ENCODE measurements at regions not wholly inside any gene's neighbourhood (a gene's known extent, or its start where the extent isn't known, plus 50 kb on each side); places are given as distances from the start of the nearest gene placed in this dataset.

GRCh38 chr3:107907996-107908395, 182.8 kb downstream of the CD47 start:
- Histone ChIP-seq H4K20me1 (ENCODE audit: insufficient read depth, low read length) (no peaks in the 10 kb centered on the region), H3K36me3 (ENCODE audit: insufficient read depth, low read length) (no peaks in the 10 kb centered on the region), H2AFZ (ENCODE audit: low read length) (no peak overlapping the region), H3K9me3 (ENCODE audit: low read depth, low read length) (no peaks in the 10 kb centered on the region), H3K27ac (ENCODE audit: low read depth, low read length) (no peak overlapping the region), H3K27me3 (ENCODE audit: insufficient read depth, low read length) (peaks cover 26% of the 10 kb centered on the region), H3K4me2 (ENCODE audit: insufficient read depth, low read length) (no peak overlapping the region), H3K4me1 (ENCODE audit: insufficient read depth, low read length) (no peaks in the 10 kb centered on the region), H3K79me2 (ENCODE audit: insufficient read depth, low read length) (no peaks in the 10 kb centered on the region), H3K4me3 (ENCODE audit: insufficient read depth, low read length) (no peak overlapping the region)
- TF ChIP-seq, protein P1, sequence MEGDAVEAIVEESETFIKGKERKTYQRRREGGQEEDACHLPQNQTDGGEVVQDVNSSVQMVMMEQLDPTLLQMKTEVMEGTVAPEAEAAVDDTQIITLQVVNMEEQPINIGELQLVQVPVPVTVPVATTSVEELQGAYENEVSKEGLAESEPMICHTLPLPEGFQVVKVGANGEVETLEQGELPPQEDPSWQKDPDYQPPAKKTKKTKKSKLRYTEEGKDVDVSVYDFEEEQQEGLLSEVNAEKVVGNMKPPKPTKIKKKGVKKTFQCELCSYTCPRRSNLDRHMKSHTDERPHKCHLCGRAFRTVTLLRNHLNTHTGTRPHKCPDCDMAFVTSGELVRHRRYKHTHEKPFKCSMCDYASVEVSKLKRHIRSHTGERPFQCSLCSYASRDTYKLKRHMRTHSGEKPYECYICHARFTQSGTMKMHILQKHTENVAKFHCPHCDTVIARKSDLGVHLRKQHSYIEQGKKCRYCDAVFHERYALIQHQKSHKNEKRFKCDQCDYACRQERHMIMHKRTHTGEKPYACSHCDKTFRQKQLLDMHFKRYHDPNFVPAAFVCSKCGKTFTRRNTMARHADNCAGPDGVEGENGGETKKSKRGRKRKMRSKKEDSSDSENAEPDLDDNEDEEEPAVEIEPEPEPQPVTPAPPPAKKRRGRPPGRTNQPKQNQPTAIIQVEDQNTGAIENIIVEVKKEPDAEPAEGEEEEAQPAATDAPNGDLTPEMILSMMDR (IDR thresholded peaks at IDR 0.05; ENCODE audit: extremely low read depth, low read depth, low read length) = no peak
- no peak for DNase-seq (ENCODE audit: insufficient read length, low spot score, missing footprints)

DNA sequence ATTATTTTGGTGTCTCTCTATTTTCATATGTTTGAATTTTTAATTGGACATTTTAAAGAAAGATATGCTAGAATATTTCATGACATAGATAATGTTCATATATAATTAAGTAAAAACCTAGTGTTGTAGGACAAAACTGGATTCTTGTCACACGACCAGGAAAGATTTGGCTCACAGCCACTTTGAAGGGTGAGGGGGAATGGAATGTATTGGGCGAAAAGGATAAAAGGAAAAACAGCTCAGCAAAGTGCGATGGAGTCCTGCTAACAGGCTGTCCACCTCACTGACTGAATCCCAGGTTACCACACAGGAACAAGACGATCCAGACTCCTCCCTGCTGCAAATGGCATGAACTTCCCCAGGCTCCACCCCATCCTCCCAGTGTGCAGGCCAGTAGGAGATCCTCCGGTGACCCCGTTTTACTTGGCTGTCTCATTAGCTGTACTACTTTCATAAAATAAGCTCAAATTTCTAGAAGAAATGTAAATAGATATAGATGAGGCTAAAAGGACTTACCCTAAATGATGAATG, 186.2 kb downstream of the CD47 start:
- Histone ChIP-seq H3K9me3 (ENCODE audit: low read depth, low read length) (no peaks in the 10 kb centered on the region), H3K27me3 (ENCODE audit: insufficient read depth, low read length) (peaks cover 27% of the 10 kb centered on the region), H3K4me3 (ENCODE audit: insufficient read depth, low read length) (no peak overlapping the region), H3K36me3 (ENCODE audit: insufficient read depth, low read length) (no peaks in the 10 kb centered on the region), H3K27ac (ENCODE audit: low read depth, low read length) (no peak overlapping the region), H3K79me2 (ENCODE audit: insufficient read depth, low read length) (no peaks in the 10 kb centered on the region), H4K20me1 (ENCODE audit: insufficient read depth, low read length) (no peaks in the 10 kb centered on the region), H3K4me2 (ENCODE audit: insufficient read depth, low read length) (no peak overlapping the region), H2AFZ (ENCODE audit: low read length) (no peak overlapping the region), H3K4me1 (ENCODE audit: insufficient read depth, low read length) (peaks cover 4% of the 10 kb centered on the region)
- no peak for DNase-seq (ENCODE audit: insufficient read length, low spot score, missing footprints)
- TF ChIP-seq, protein P1 (IDR thresholded peaks at IDR 0.05; ENCODE audit: extremely low read depth, low read depth, low read length) = no peak

GRCh38 chr3:107899990-107900651, 190.7 kb downstream of the CD47 start:
- peaks cover 35% of the 10 kb centered on the region for H3K27me3 ChIP-seq (ENCODE audit: insufficient read depth, low read length)
- H3K4me3 ChIP-seq (ENCODE audit: insufficient read depth, low read length) = no peak overlapping the region
- H3K27ac ChIP-seq (ENCODE audit: low read depth, low read length) = no peak overlapping the region
- H3K79me2 ChIP-seq (ENCODE audit: insufficient read depth, low read length) = no peaks in the 10 kb centered on the region
- H3K36me3 ChIP-seq (ENCODE audit: insufficient read depth, low read length) = no peaks in the 10 kb centered on the region
- no peak for DNase-seq (ENCODE audit: insufficient read length, low spot score, missing footprints)
- peaks cover 4% of the 10 kb centered on the region for H3K4me1 ChIP-seq (ENCODE audit: insufficient read depth, low read length)
- no peak overlapping the region for H2AFZ ChIP-seq (ENCODE audit: low read length)
- no peaks in the 10 kb centered on the region for H3K9me3 ChIP-seq (ENCODE audit: low read depth, low read length)
- H4K20me1 ChIP-seq (ENCODE audit: insufficient read depth, low read length) = no peaks in the 10 kb centered on the region
- H3K4me2 ChIP-seq (ENCODE audit: insufficient read depth, low read length) = no peak overlapping the region
- TF ChIP-seq, protein P1 (IDR thresholded peaks at IDR 0.05; ENCODE audit: extremely low read depth, low read depth, low read length) = no peak

DNA sequence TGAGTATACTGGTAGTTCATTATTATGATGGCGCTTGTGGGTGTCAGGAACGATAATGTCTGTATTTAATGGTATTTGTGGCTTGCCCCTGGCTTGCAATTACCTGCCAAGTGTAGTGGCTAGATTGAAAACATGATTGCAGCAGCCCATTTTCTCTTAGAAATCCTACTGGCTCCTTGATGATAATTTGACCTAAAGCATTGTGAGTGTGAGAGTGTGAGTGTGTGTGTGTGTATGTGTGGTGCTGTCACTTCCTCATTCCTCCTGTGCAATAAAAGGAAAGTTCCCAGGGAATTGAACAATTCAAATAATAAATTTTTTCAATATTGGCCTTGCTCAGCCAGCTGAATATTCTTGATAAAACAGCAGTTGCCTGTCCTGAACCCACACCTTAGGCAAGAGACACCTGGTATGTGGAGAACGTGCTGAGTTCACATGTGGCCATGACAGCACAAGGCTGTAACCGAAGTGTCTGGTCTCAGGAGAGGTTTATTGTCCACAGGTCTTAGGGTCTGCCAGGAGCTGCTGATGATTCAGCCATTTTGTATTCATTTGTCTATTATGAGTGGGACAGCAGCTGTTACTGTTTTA, 193.3 kb downstream of the CD47 start:
- H3K4me1 ChIP-seq (ENCODE audit: insufficient read depth, low read length) = peaks cover 4% of the 10 kb centered on the region
- no peak overlapping the region for H2AFZ ChIP-seq (ENCODE audit: low read length)
- H3K27ac ChIP-seq (ENCODE audit: low read depth, low read length) = no peak overlapping the region
- no peak for DNase-seq (ENCODE audit: insufficient read length, low spot score, missing footprints)
- H3K36me3 ChIP-seq (ENCODE audit: insufficient read depth, low read length) = no peaks in the 10 kb centered on the region
- H3K9me3 ChIP-seq (ENCODE audit: low read depth, low read length) = no peaks in the 10 kb centered on the region
- TF ChIP-seq, protein P1 (IDR thresholded peaks at IDR 0.05; ENCODE audit: extremely low read depth, low read depth, low read length) = no peak
- no peaks in the 10 kb centered on the region for H3K79me2 ChIP-seq (ENCODE audit: insufficient read depth, low read length)
- no peak overlapping the region for H3K4me2 ChIP-seq (ENCODE audit: insufficient read depth, low read length)
- H4K20me1 ChIP-seq (ENCODE audit: insufficient read depth, low read length) = no peaks in the 10 kb centered on the region
- H3K27me3 ChIP-seq (ENCODE audit: insufficient read depth, low read length) = peaks cover 49% of the 10 kb centered on the region
- H3K4me3 ChIP-seq (ENCODE audit: insufficient read depth, low read length) = no peak overlapping the region

Data from osteoblast (primary cell).